ENCODE measurements at regions not wholly inside any gene's neighbourhood (a gene's known extent, or its start where the extent isn't known, plus 50 kb on each side); places are given as distances from the start of the nearest gene placed in this dataset.

DNA sequence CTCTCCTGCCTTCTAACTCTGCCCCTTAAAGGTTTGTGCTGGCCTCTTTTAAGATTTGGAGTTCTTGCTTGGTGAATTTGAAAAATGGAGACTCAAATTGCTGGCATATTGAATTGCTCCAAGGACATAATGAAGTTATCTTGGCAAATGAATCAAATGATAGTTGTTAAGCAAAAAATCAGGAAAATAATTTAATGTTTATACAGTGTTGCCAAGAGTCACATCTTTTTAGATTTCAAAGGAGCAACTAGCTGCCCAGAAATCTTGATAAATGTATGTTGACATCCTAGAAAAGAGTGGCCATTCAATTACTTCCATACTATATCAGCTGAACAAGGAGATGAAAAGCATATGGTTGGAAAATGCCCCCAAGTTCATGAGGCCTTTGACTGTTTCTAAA lies 610.0 kb upstream of the LCORL start:
- TF ChIP-seq, protein P1, sequence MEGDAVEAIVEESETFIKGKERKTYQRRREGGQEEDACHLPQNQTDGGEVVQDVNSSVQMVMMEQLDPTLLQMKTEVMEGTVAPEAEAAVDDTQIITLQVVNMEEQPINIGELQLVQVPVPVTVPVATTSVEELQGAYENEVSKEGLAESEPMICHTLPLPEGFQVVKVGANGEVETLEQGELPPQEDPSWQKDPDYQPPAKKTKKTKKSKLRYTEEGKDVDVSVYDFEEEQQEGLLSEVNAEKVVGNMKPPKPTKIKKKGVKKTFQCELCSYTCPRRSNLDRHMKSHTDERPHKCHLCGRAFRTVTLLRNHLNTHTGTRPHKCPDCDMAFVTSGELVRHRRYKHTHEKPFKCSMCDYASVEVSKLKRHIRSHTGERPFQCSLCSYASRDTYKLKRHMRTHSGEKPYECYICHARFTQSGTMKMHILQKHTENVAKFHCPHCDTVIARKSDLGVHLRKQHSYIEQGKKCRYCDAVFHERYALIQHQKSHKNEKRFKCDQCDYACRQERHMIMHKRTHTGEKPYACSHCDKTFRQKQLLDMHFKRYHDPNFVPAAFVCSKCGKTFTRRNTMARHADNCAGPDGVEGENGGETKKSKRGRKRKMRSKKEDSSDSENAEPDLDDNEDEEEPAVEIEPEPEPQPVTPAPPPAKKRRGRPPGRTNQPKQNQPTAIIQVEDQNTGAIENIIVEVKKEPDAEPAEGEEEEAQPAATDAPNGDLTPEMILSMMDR (IDR thresholded peaks at IDR 0.05): no peak
- no peak for TF ChIP-seq POLR2AphosphoS5 (IDR thresholded peaks at IDR 0.05)
- no peak for TF ChIP-seq EP300 (IDR thresholded peaks at IDR 0.05)
- no peak for TF ChIP-seq POLR2A (IDR thresholded peaks at IDR 0.05)
